Upper lobe of left lung (tissue), 4 donors: ENCODE measurements at regions not wholly inside any gene's neighbourhood (a gene's known extent, or its start where the extent isn't known, plus 50 kb on each side); places are given as distances from the start of the nearest gene placed in this dataset.

Experiments
- POLR2A ChIP-seq, 4 donors: fragments of 450-650 bp; IDR thresholded peaks; one replicate each; pipeline ENCODE4 v1.5.1; 2016 to 2017; ENCODE audit warnings: antibody characterized with exemption in 4 of 4, mild to moderate bottlenecking in 2 of 4
- POLR2AphosphoS5 ChIP-seq, 2 donors: sonication (generic); formaldehyde crosslinking; IDR thresholded peaks; one replicate each; pipeline ENCODE4 v1.5.1; 2017; ENCODE audit warnings: antibody characterized with exemption in 2 of 2
- TF ChIP-seq, protein P1 (sequence below), 6 experiments: fragments of 450-650 bp in 4 of 6; fragments of 200-600 bp in 2 of 6; sonication (generic) in 2 of 6; IDR thresholded peaks; one replicate each; pipeline ENCODE4 v1.5.1; 2016 to 2019; ENCODE audit warnings: antibody characterized with exemption in 6 of 6

DNA sequence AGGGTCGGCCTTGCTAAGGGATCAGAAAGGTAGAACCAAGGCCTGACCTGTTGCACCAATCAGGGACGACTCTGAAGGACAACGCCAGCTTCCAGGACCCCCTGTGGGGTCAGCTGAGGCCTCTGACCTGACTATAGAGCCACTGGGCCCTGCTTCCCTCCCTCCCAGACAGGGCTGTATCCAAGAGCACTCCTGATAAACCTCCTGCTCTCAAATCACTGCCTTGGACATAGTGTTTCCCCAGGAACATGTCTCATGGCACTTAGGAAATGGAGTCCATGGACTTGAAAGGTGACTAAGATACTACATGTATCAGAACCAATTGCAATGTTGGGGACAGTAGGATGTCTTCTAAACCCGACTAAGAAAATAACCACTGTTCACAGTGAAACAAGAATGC lies 117.8 kb upstream of the OPCML start:
- TF ChIP-seq, protein P1, sequence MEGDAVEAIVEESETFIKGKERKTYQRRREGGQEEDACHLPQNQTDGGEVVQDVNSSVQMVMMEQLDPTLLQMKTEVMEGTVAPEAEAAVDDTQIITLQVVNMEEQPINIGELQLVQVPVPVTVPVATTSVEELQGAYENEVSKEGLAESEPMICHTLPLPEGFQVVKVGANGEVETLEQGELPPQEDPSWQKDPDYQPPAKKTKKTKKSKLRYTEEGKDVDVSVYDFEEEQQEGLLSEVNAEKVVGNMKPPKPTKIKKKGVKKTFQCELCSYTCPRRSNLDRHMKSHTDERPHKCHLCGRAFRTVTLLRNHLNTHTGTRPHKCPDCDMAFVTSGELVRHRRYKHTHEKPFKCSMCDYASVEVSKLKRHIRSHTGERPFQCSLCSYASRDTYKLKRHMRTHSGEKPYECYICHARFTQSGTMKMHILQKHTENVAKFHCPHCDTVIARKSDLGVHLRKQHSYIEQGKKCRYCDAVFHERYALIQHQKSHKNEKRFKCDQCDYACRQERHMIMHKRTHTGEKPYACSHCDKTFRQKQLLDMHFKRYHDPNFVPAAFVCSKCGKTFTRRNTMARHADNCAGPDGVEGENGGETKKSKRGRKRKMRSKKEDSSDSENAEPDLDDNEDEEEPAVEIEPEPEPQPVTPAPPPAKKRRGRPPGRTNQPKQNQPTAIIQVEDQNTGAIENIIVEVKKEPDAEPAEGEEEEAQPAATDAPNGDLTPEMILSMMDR (IDR thresholded peaks at IDR 0.05) = no peak
- no peak for TF ChIP-seq POLR2A (IDR thresholded peaks at IDR 0.05)
- no peak for TF ChIP-seq POLR2AphosphoS5 (IDR thresholded peaks at IDR 0.05)
